HepG2 (cell line): ENCODE measurements at regions not wholly inside any gene's neighbourhood (a gene's known extent, or its start where the extent isn't known, plus 50 kb on each side); places are given as distances from the start of the nearest gene placed in this dataset.

Experiments used
- ATAC-seq: fragments of 200-7000 bp; cut with Tn5 transposase; 3 replicates; pipeline ENCODE4 v1.9.1; 2020; ENCODE audit warnings: mild to moderate bottlenecking, moderate library complexity
- BruUV-seq: library from RNA; stranded (reverse); fragments of 400-500 nt; replicated peaks from 2 replicates; lab custom pipeline; 2021; lab: Mats Ljungman, UMichigan
- CTCF ChIA-PET: fragments of 300-600 bp; formaldehyde crosslinking; extraction: SDS; loops from one replicate; lab custom pipeline; 2021; ENCODE audit warnings: low total read pairs, inconsistent platforms, low intra/inter-chr PET ratio; lab: Yijun Ruan, JAX
- POLR2A ChIA-PET: fragments of 350-600 bp; sonication (Branson Sonifier 250); formaldehyde crosslinking; loops from one replicate; lab custom pipeline; 2020; ENCODE audit warnings: antibody characterized with exemption, inconsistent platforms; lab: Yijun Ruan, JAX
- DNase-seq: peaks from one replicate; pipeline ENCODE4 v3.0.0-alpha.2; 2015; ENCODE audit warnings: low spot score
- FAIRE-seq: peaks from 3 replicates; lab custom pipeline; 2011; peaks lifted over from hg19 to GRCh38; lab: Jason Lieb, UNC
- H2AFZ ChIP-seq: one replicate; pipeline ENCODE4 v1.6.1; 2011; ENCODE audit warnings: low read length, inconsistent platforms
- H3K27ac ChIP-seq: fragments of 300-600 bp; 3 replicates; pipeline ENCODE4 v1.8.0; 2011; ENCODE audit warnings: mixed run types, mild to moderate bottlenecking, mixed read lengths, low read length, inconsistent platforms; ENCODE audit not compliant: insufficient read depth; ENCODE audit errors: extremely low read length
- H3K27me3 ChIP-seq, 2 experiments: fragments of 200-600 bp in 1 of 2; 2 replicates in 1 of 2; 3 replicates in 1 of 2; pipeline versions ENCODE4 v1.6.0 to v1.8.0; 2011; ENCODE audit warnings: low read length in 2 of 2, mild to moderate bottlenecking in 2 of 2, moderate library complexity in 2 of 2, inconsistent platforms in 1 of 2; ENCODE audit not compliant: insufficient read depth in 2 of 2, control insufficient read depth in 1 of 2
- H3K36me3 ChIP-seq, 2 experiments: fragments of 200-600 bp in 1 of 2; replicated peaks in 1 of 2; 2 replicates in 1 of 2; 3 replicates in 1 of 2; pipeline versions ENCODE4 v1.5.1 to v1.8.0; 2011; ENCODE audit warnings: low read length in 2 of 2, inconsistent platforms in 1 of 2; ENCODE audit not compliant: insufficient read depth in 2 of 2, control insufficient read depth in 1 of 2
- H3K4me1 ChIP-seq: 2 replicates; pipeline ENCODE4 v1.5.1; 2012; ENCODE audit warnings: low read length, inconsistent platforms; ENCODE audit not compliant: insufficient read depth
- H3K4me2 ChIP-seq: 2 replicates; pipeline ENCODE4 v1.6.0; 2011; ENCODE audit warnings: low read depth, low read length, inconsistent platforms
- H3K4me3 ChIP-seq, 3 experiments: fragments of 200-600 bp in 1 of 3; sonication (generic), shearing (Covaris generic) in 1 of 3; replicated peaks in 1 of 3; 2 replicates each; pipeline ENCODE4 v1.5.1; 2011 to 2016; ENCODE audit warnings: low read length in 3 of 3, inconsistent platforms in 2 of 3, low read depth in 2 of 3, mild to moderate bottlenecking in 2 of 3, control low read depth in 1 of 3, mixed read lengths in 1 of 3; ENCODE audit not compliant: insufficient read depth in 1 of 3
- H3K79me2 ChIP-seq: one replicate; pipeline ENCODE4 v1.6.1; 2011; ENCODE audit warnings: low read length, inconsistent platforms; ENCODE audit not compliant: insufficient read depth
- H3K9ac ChIP-seq: 2 replicates; pipeline ENCODE4 v1.6.0; 2011; ENCODE audit warnings: mild to moderate bottlenecking, low read depth, low read length, inconsistent platforms; ENCODE audit not compliant: insufficient read depth
- H3K9me3 ChIP-seq: 2 replicates; pipeline ENCODE4 v1.5.1; 2012; ENCODE audit warnings: mild to moderate bottlenecking, low read length
- H4K20me1 ChIP-seq: 2 replicates; pipeline ENCODE4 v1.6.0; 2011; ENCODE audit warnings: inconsistent platforms, mild to moderate bottlenecking, low read length, moderate library complexity; ENCODE audit not compliant: insufficient read depth
- ASH2L ChIP-seq: fragments of 300-600, 200-600 bp; sonication (generic); IDR thresholded peaks from 2 replicates; pipeline ENCODE4 v1.7.0; 2017; ENCODE audit warnings: low read depth, mild to moderate bottlenecking, moderate library complexity, mixed read lengths, low read length; ENCODE audit not compliant: insufficient read length
- FUBP1 ChIP-seq: sonication (generic); formaldehyde crosslinking; IDR thresholded peaks from 2 replicates; pipeline ENCODE4 v1.5.1; 2020; ENCODE audit warnings: missing genetic modification reagents, mild to moderate bottlenecking, borderline replicate concordance
- LBX2 ChIP-seq: sonication (generic); formaldehyde crosslinking; IDR thresholded peaks from 2 replicates; pipeline ENCODE4 v1.5.0; 2020; ENCODE audit warnings: missing genetic modification reagents, mild to moderate bottlenecking, borderline replicate concordance
- RNF219 ChIP-seq: sonication (generic); formaldehyde crosslinking; IDR thresholded peaks from 2 replicates; pipeline ENCODE4 v1.5.0; 2020; ENCODE audit warnings: mild to moderate bottlenecking, missing genetic modification reagents
- STAT5B ChIP-seq: sonication (generic); formaldehyde crosslinking; IDR thresholded peaks from 2 replicates; pipeline ENCODE4 v1.4.0; 2020; ENCODE audit warnings: missing genetic modification reagents
- TFE3 ChIP-seq: IDR thresholded peaks from 2 replicates; pipeline ENCODE4 v1.6.1; 2016
- ZHX2 ChIP-seq, 2 experiments: sonication (generic) in 1 of 2; formaldehyde crosslinking in 1 of 2; IDR thresholded peaks; 2 replicates each; pipeline versions ENCODE4 v1.6.1 to v1.9.0; 2014 to 2022; ENCODE audit warnings: antibody characterized with exemption in 1 of 2, borderline replicate concordance in 1 of 2, inconsistent platforms in 1 of 2, low read depth in 1 of 2, missing genetic modification reagents in 1 of 2
- WGBS: methylation state at CpG from one replicate; pipeline ENCODE4 v1.1.6; 2017; ENCODE audit warnings: low lambda C conversion rate; 5-methylcytosine and 5-hydroxymethylcytosine counted together
- in situ Hi-C: cut with HindIII; loops from 2 replicates; pipeline ENCODE4 v1.10.0; 2017; ENCODE audit warnings: low pct_unique_long_range_greater_than_20kb; ENCODE audit not compliant: extremely low pct_ligation_motif_present
- intact Hi-C: fragments of 100-400 bp; cut with micrococcal nuclease; formaldehyde crosslinking; loops from one replicate; pipeline ENCODE4 v1.10.0; 2022; ENCODE audit not compliant: unreplicated experiment

- H4K20me1 ChIP-seq = no peaks in the 10 kb centered on the region
- H3K27ac ChIP-seq = no peak overlapping the region
- no peak overlapping the region for H3K4me3 ChIP-seq
- TF ChIP-seq STAT5B (CRISPR knock-in tag) = no peak
- TF ChIP-seq LBX2 = no peak
- no peak for TF ChIP-seq FUBP1
- TF ChIP-seq ASH2L = no peak
- no peak for TF ChIP-seq TFE3 (CRISPR knock-in tag)
- TF ChIP-seq RNF219 (CRISPR knock-in tag) = no peak
- TF ChIP-seq ZHX2 (IDR thresholded peaks at IDR 0.05; ENCODE audit: low read depth) = no peak
- no peak for TF ChIP-seq ZHX2 (CRISPR knock-in tag; IDR thresholded peaks at IDR 0.05; ENCODE audit: borderline replicate concordance)
- TF ChIP-seq, all 625 proteins: peak for 0
- Histone ChIP-seq H3K27me3 (no peaks in the 10 kb centered on the region), H2AFZ (no peak overlapping the region), H3K4me2 (no peak overlapping the region), H3K36me3 (no peaks in the 10 kb centered on the region), H3K9me3 (peaks cover 66% of the 10 kb centered on the region), H3K4me1 (no peaks in the 10 kb centered on the region), H3K9ac (no peak overlapping the region), H3K79me2 (no peaks in the 10 kb centered on the region)
- ChIA-PET POLR2A (no interaction called here), CTCF (no interaction called here)
- intact Hi-C loops (no loop called here), in situ Hi-C loops (no loop called here)
- WGBS = 0% methylated on average over 1 of the region's 1 CpG
- BruUV-seq = no TSS peak
- ATAC-seq (no peak), DNase-seq (no peak), FAIRE-seq (no peak)
These were observed 920.9 kb downstream of the SLITRK5 start for GRCh38 chr13:88592105-88592504.
